ENCODE measurements at regions not wholly inside any gene's neighbourhood (a gene's known extent, or its start where the extent isn't known, plus 50 kb on each side); places are given as distances from the start of the nearest gene placed in this dataset.

GRCh38 chr4:13180701-13181100 is 303.4 kb downstream of the RAB28 start:
- no peak for DNase-seq (ENCODE audit: low spot score)

GRCh38 chr4:13178621-13179020 is 305.5 kb downstream of the RAB28 start:
- no peak for TF ChIP-seq CTCF (IDR thresholded peaks at IDR 0.05)
- ATAC-seq (ENCODE audit: low FRiP score) (no peak), DNase-seq (ENCODE audit: low spot score) (no peak)

More at GRCh38 chr4:13180701-13181100, 303.4 kb downstream of the RAB28 start:
- no peak for TF ChIP-seq CTCF (IDR thresholded peaks at IDR 0.05)
- ATAC-seq (ENCODE audit: low FRiP score), result no peak

- ATAC-seq (ENCODE audit: low FRiP score) (no peak), DNase-seq (ENCODE audit: low spot score) (no peak)
- no peak for TF ChIP-seq CTCF (IDR thresholded peaks at IDR 0.05)
Observed at GRCh38 chr4:13176741-13177142, 307.4 kb downstream of the RAB28 start.

- DNase-seq (ENCODE audit: low spot score), result no peak
- no peak for ATAC-seq (ENCODE audit: low FRiP score)
- TF ChIP-seq CTCF (IDR thresholded peaks at IDR 0.05), result no peak
Observed at GRCh38 chr4:13174926-13175325, 309.2 kb downstream of the RAB28 start.

GRCh38 chr4:13174001-13174400 is 310.1 kb downstream of the RAB28 start:
- DNase-seq (ENCODE audit: low spot score), result no peak
- ATAC-seq (ENCODE audit: low FRiP score), result peak; percentile 39
- no peak for TF ChIP-seq CTCF (IDR thresholded peaks at IDR 0.05)

GRCh38 chr4:13171292-13172057 is 312.7 kb downstream of the RAB28 start:
- ATAC-seq (ENCODE audit: low FRiP score) (no peak), DNase-seq (ENCODE audit: low spot score) (no peak)
- TF ChIP-seq CTCF (IDR thresholded peaks at IDR 0.05), result no peak
